ENCODE measurements at regions not wholly inside any gene's neighbourhood (a gene's known extent, or its start where the extent isn't known, plus 50 kb on each side); places are given as distances from the start of the nearest gene placed in this dataset.
A peak's percentile ranks its signal among the peaks of the same experiment; 100 is the strongest.

GRCh38 chr18:46416706-46417638 is 240.0 kb downstream of the LOXHD1 start (continued):
- TF ChIP-seq TFE3 (CRISPR knock-in tag; IDR thresholded peaks at IDR 0.05) (peak; percentile 93), ERF (CRISPR knock-in tag; IDR thresholded peaks at IDR 0.05) (no peak), NR3C1 (CRISPR knock-in tag; IDR thresholded peaks at IDR 0.05) (no peak), USF2 (CRISPR knock-in tag; IDR thresholded peaks at IDR 0.05) (peak; percentile 98), MITF (IDR thresholded peaks at IDR 0.05) (no peak), MAZ (CRISPR knock-in tag; conservative IDR thresholded peaks at IDR 0.05 in 1 of 2, IDR thresholded peaks at IDR 0.05 in 1 of 2) (no peak), CHAMP1 (IDR thresholded peaks at IDR 0.05) (no peak), KLF10 (CRISPR knock-in tag; IDR thresholded peaks at IDR 0.05) (no peak), DNMT1 (IDR thresholded peaks at IDR 0.05) (no peak), ZNF277 (CRISPR knock-in tag; IDR thresholded peaks at IDR 0.05; ENCODE audit: borderline replicate concordance) (no peak), ZBTB43 (CRISPR knock-in tag; IDR thresholded peaks at IDR 0.05) (no peak), ZBTB17 (CRISPR knock-in tag; IDR thresholded peaks at IDR 0.05) (no peak), TGIF2 (CRISPR knock-in tag; IDR thresholded peaks at IDR 0.05) (no peak), ZNF23 (CRISPR knock-in tag; IDR thresholded peaks at IDR 0.05) (no peak), ZNF583 (CRISPR knock-in tag; IDR thresholded peaks at IDR 0.05) (no peak), JUNB (CRISPR knock-in tag; conservative IDR thresholded peaks at IDR 0.05) (no peak), NCOR1 (IDR thresholded peaks at IDR 0.05) (no peak), ZNF75A (CRISPR knock-in tag; IDR thresholded peaks at IDR 0.05) (no peak)
